Right lobe of liver (tissue), 4 donors: ENCODE measurements at regions not wholly inside any gene's neighbourhood (a gene's known extent, or its start where the extent isn't known, plus 50 kb on each side); places are given as distances from the start of the nearest gene placed in this dataset.

ENCODE experiments used
- POLR2A ChIP-seq: fragments of 450-650 bp; IDR thresholded peaks from one replicate; pipeline ENCODE4 v1.6.1; 2017; ENCODE audit warnings: antibody characterized with exemption, mild to moderate bottlenecking
- TF ChIP-seq, protein P1 (sequence below), 4 donors: fragments of 200-600 bp in 3 of 4; fragments of 450-650 bp in 1 of 4; IDR thresholded peaks; one replicate each; pipeline versions ENCODE4 v1.5.1 to v1.8.0; 2016 to 2022; ENCODE audit warnings: antibody characterized with exemption in 4 of 4, mild to moderate bottlenecking in 2 of 4
- donor health status: DM: no; HTN: no; CAD: no.
- donor health status: DM: no; HTN: no; CAD: no.
- donor health status: DM: no; HTN: yes; CAD: no.

DNA sequence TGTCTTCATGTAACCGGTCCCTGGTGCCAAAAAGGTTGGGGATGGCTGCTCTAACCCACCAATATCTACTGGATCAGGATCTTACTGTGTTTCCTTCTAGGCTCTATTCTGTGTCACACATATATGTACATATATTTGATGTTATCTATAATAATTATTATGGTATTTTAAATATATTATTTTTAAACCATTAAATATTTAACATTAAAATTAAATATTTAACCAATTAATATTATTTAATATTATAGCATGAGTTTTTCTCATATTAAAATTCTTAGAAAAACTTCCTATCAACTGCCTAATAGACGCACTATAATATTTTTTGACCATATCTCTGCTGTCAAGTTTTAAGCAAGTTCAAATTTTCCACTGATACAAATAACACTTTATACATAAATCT lies 196.9 kb upstream of the PLET1 start:
- TF ChIP-seq, protein P1, sequence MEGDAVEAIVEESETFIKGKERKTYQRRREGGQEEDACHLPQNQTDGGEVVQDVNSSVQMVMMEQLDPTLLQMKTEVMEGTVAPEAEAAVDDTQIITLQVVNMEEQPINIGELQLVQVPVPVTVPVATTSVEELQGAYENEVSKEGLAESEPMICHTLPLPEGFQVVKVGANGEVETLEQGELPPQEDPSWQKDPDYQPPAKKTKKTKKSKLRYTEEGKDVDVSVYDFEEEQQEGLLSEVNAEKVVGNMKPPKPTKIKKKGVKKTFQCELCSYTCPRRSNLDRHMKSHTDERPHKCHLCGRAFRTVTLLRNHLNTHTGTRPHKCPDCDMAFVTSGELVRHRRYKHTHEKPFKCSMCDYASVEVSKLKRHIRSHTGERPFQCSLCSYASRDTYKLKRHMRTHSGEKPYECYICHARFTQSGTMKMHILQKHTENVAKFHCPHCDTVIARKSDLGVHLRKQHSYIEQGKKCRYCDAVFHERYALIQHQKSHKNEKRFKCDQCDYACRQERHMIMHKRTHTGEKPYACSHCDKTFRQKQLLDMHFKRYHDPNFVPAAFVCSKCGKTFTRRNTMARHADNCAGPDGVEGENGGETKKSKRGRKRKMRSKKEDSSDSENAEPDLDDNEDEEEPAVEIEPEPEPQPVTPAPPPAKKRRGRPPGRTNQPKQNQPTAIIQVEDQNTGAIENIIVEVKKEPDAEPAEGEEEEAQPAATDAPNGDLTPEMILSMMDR (IDR thresholded peaks at IDR 0.05), result no peak
- no peak for TF ChIP-seq POLR2A
